Left kidney (tissue), 1 donor: ENCODE measurements at regions not wholly inside any gene's neighbourhood (a gene's known extent, or its start where the extent isn't known, plus 50 kb on each side); places are given as distances from the start of the nearest gene placed in this dataset.

Experiments
- DNase-seq: peaks from one replicate; pipeline ENCODE4 v3.0.0-alpha.2; 2013

DNA sequence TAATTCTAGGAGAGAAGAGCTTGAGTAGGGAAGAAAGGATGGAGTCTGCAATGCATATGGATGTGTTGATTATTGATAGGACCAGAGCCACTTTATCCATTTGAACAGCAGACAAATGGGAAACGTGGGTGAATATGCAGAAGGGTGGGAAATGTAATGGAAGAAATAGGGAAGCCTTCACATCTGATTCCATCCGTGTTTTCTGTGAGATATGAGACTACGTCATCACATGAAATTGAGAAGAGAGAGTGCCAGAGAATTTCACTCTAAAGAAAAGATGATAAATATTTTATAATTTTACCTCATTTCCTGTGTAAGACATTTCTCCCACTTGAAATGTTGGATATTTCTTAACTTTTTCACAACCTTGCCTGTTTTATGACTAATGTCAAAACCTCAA, 788.4 kb upstream of the FAM98A start:
- DNase-seq: no peak

DNA sequence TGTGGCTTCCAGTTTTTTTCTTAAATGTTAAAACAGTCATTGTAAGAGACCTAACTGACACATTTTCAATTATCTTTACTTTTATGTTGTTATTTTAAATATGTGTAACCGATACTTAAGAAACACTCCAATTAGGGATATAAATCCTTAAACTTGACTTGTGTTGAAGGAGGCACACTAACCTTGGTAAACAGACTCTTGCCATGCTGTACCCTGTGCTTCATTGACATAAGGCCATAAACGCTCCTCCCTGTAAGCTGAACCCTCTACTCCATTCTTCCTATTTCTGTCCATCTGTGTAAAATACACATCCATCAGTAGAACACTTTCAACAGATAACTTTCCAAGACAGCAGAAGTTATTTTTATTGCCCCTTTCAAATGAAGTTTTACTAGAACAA, 780.5 kb upstream of the FAM98A start:
- peak; percentile 27 for DNase-seq

DNA sequence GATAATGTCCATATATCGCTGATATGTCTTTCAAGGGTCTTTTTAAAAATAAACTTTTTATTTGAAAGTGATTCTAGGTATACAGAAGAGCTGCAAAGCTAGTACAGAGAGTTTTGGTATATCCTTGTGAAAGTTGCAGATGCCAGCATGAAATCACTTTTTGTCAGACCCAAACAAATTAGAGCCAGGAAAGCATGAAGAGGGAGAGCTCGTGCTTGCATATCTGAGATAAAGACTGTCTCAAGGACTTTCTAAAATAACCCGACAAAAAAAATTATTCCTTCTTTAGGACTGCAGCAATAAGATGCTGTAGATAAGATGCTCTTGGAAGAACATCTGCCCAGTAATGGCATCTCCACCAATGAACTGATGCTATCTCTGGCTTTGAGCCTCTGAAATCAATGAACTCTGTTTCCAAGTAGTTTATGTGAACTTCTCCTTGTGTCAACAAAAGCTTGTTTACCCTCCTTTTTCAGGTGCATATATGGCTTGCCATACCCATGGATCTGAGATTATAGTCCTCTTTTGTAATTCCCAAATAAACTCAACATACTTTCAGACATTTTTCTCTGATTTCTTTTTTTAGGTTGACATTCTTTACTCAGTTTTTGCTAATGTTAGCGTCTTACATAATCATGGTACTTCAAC, 774.6 kb upstream of the FAM98A start:
- no peak for DNase-seq

DNA sequence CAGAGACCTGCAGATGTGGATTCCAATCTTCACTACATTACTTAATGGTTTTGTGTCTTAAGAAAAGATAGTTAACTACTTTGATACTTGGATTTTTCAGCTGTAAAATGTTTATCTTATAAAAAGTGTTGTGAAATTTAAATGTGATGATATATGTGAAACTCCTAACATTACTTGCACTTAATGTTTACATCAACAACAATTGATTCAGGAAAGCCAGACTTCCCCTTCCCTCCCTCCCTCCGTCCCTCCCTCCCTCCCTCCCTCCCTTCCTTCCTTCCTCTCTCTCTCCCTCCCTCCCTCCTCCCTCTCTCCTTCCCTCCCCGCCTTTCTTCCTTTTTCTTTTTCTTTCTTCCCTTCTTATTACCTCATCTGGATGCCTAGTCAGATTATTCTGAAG, 773.9 kb upstream of the FAM98A start:
- DNase-seq: no peak

DNA sequence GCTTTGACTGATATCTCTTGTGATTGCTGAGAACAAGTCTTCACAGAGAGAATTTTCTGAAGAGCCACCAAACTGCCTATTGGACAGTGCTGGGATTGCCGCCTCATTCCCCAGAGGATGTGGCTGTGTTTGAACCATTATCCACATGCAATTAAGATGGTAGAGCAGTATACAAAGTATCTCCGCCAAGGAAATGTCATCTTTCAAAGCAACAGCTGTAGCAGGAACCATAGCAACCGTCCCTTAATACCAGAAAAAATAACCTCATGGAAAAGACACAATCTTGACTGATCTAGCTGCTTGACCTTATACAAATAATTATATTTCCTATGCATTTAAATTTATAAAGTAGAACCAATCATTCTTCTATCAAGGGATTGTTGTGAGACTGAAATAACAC, 772.6 kb upstream of the FAM98A start:
- DNase-seq: no peak

DNA sequence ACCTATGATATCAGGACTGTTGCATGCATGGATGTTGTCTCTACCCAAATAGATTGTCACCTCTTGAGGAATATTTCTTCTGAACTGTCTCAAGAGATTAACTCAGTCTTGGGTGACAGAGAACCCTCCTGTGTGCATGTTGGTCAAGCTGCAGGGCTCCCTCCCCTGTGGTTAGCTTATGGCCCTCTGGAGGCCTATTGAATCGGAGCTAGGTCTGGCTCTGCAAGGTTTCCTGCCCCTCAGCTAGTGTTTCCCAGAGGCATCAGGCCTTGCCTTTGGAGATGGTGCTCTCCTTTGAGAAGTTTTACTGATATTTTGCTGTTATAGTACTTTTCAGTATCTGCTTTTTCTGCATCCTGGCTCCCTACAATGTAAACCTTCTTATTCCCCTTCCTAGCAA, 769.2 kb upstream of the FAM98A start:
- no peak for DNase-seq

DNA sequence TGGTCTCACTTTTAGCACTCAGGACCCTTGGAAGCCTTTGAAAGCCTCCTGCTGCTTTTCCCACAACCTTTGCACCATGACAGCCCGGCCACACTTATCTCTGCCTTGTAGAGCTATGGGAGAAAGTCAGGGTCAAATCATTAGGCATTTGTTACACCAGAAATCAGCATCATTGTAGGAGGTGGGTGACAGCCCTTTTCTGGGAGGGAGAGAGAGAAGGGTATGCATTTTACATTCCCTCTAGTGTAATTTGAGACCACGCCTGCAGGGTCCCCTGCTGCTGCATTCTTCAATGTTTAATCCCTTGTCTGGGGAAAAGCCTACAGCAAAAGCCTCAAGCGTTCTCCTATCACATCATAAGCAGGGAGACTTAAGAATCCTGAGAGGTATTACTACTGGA, 766.8 kb upstream of the FAM98A start:
- DNase-seq: peak; percentile 37

DNA sequence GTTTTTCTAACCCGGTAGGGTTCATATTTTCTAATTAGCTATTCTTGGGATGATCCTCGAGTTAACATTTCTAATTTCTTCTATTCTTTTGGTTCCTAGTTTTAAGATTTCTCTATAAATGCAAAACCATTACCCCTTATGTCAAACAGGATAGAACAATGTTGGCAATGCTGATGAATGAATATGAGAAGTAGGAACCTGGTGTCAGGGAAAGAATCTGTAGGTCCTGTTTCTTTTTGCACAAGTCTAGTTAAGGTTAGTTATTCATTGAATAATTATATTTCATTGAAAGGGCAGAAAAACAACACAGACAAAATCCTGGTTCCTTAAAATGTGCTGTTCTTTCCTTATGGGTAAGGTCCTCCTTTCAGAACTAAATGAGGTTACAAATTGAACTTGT, 766.4 kb upstream of the FAM98A start:
- no peak for DNase-seq

DNA sequence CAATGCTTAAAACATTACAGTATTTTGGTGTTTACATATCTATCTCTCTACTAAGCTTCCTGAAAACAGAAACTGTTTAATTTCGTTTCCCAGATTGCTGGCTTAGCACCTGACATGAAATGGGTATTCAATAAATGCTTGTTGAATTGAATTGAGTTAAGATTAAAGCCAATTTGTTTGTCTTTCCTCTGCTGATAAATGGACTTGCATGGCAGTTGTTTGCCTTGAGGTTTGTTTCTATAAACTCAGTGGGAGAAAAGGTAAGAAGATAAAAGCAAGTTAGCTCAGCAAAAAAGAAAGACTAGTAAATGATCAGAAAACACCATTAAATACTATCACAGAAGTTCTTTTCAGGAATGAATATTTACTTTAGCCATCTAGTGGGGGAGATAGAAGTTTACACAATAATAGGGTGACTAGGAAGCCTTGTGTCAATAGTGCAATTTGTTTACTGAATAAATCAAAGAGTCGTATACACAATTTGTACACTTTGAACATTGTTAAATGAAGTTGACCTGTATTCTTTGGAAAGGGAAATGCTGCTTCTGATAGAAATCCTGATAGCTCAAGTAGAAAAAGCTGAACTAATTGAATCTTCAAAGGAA, 754.5 kb upstream of the FAM98A start:
- no peak for DNase-seq

DNA sequence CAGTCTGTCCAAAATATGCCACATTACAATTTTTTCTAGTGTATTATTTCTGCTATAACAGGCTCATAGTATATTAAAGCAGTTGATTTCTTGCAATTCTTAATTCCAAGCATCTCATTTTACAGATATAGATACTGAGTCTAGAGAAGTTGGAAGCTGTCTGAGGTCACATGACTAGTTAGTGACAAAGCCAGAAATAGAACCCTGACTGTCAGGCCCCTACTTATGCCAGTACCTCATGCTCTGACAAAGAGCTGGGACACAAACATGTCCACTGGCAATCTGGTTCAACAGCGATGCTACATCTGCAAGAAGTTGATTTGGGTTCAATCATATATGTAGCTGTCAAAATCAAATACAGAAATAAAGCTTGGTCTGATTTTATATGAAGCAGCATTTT, 750.4 kb upstream of the FAM98A start:
- no peak for DNase-seq

DNA sequence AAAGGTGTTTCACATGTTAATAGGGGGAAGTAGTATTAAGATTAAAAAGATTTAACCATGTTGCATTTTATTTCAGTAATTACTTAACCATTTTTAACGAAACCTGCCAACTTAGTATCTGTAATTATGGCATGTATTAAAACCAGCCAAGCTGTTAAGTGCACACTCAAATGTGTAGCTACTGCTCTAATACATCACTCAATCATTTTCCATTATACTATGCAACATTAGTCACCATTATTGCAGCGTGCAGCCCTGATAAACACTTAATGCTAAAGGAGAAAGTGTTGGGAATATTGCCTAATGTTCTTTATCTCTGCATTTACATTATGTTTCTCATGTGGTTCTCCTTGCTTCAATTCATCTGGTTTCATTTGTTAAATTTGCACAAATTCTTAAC, 745.9 kb upstream of the FAM98A start:
- no peak for DNase-seq

DNA sequence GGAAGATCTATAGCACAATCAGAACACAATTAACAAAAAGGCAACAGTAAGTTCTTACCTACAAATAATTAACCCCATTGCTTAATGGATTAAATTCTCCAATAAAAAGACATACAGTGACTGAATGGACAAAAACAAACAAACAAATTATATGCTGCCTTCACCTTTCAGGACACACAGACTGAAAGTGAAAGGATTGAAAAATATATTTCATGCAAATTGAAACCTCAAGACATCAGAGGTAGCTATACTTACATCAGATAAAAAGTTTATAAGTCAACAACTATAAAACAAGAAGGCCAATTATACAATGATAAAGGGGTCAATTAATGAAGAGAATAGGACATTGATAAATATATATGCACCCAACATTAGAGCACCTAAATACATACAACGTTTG, 741.2 kb upstream of the FAM98A start:
- no peak for DNase-seq

DNA sequence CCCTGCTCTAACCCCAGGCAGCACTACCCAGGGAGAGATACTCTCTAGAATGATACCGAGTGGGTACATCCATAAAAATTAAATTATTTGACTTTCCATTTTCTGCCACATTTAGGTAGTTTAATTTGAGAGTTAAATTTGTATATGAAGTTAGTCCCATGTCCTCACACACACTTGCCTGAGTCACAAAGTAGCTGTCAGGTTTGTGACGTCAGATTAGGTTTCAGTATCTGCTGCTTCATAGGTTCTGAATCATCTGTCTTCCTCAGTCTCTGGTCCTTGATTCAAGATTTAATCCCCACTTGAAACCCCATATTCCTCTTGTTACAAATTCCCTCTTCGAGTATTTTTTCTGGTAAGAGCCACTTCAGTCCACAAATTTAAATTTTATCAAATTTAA, 738.6 kb upstream of the FAM98A start:
- DNase-seq: no peak

DNA sequence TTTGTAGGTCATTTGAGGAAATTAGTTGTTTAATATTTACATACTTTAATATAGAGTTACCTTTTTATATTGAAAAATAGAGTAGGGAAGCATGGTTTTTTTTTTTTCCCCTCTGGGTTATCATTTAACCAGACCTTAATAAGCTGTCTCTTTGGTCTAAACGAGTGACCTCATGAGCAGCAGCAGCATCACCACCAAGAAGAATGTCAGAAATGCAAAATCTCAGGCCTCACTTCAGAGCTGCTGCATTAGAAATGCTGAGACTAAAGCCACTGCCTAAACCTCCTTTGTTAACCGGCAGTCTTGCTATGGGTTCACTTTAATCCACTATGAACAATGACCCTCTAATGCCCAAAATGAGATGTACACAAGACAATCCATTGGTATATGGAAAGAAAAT, 733.7 kb upstream of the FAM98A start:
- no peak for DNase-seq

DNA sequence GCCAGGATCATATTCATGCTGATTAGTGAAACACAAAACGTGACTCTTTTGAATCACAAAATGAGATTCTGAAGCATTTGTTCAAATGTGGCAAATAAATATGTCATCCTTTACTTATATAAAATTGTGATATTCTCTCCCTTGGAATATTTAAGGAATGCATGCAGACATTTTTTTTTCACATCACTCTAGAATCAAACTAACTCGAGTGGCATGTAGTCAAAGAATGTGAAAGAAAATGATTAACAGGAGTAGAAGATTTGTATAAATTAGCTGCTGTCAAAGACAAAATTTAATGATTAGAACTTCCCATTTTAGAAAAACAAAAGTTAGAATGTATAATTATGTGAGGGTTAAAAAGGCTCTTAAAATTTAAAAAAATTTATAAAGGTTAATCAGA, 721.0 kb upstream of the FAM98A start:
- no peak for DNase-seq

DNA sequence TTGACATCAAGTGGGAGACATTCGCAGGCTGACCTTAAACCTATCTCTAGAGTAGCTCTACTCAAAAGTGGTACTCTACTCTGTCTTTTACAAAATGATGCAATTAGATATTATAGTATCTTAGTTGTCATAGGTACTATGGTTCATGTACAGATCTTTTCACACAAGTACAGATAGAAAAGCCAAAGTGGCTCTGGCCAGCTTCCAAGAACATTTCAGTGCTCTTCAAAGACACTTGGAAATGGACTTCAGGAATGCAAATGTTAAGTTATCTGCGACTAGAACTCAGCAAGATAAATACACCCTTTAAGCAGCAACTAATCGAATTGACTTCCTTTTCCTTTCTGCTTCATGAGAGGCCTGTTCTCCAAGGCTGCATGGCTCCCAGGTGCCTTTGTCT, 718.7 kb upstream of the FAM98A start:
- no peak for DNase-seq

DNA sequence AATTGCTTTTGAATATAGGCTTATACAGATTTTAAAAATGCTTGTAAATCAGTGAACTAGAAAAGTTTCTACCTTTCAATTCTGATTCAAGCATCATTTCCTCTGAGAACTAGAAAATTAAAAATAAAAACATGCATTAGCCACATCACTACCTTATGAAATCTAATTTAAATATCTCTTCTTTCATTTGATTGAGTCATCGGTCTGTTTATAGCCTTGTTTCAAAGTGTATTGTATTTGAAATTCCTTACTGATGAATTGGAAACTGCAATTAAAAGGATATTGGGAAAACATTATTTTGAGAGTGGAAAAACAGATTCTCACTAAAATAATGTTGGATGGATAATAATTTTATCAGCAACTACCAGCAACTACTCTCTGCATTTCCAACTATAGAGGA, 717.7 kb upstream of the FAM98A start:
- DNase-seq: no peak

DNA sequence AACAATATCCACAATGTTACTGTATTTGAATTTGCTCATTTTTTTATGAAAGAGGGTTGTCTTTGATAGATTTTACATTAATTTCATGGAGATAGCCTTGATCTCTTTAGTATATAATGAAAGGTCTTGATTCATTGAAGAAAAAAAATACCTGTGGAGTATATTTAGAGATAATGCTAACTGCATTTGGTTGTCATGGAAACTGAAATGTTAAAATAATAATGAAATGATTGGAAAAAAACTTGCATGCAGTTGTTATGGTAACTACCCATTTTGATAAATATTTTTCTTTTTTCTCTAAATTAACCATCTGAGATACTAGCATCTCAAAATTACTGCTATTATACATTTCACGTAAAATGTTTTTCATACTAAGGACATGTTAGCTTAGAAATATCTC, 712.7 kb upstream of the FAM98A start:
- no peak for DNase-seq

DNA sequence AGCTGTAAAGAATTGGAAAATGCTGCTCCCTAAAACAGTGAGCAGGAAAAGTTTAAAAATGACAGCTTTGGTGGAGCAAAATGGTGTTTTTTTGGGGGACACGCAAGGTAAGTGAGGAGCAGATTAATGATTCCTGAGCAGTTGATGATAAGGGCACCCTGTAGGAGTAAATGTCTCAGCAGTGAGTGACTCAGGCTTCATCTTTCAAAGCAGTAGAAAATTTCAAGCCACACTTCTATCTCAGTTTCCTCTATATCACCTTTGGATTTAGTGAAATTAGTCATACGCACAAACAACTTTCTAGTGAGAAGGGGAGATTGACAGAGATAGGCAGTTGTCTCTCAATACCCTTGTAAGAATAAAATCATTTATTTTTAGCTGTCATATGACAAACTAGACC, 709.0 kb upstream of the FAM98A start:
- DNase-seq: no peak

DNA sequence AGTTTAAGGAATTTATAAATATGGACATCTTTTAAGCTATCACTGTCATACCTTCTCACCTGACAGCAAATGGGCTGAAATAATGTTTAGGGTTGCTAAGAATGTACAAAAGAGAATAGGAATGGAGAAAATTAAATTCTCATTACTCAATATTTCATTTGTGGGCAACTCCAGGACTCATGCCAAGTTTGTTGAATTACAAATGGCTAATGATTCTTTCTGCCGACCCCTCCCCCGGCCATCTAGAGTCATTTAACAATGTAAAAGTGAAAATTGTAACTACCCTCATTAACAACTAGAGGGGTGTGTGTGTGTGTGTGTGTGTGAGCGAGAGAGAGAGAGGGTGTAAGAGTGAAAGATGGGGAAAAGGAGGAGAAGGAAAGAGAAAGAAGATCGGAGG, 708.5 kb upstream of the FAM98A start:
- no peak for DNase-seq

DNA sequence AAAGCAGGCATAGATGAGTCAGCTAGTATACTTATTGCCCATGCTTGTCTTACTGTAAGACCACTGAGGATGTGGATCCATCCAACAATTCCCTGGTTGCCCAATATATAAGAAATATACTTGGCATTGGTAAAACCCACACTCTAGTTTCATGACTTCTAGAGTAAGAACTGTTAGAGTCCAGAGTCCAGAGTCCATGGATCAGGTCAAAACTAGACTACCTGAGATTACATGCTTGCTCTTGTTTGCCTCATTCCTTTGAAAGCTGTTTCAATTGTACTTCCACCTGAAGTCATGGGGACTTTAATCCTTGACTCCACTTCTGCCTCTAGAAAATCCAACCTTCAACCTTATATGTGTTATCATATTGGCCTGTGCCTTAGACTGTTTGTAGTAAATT, 707.6 kb upstream of the FAM98A start:
- DNase-seq: no peak

DNA sequence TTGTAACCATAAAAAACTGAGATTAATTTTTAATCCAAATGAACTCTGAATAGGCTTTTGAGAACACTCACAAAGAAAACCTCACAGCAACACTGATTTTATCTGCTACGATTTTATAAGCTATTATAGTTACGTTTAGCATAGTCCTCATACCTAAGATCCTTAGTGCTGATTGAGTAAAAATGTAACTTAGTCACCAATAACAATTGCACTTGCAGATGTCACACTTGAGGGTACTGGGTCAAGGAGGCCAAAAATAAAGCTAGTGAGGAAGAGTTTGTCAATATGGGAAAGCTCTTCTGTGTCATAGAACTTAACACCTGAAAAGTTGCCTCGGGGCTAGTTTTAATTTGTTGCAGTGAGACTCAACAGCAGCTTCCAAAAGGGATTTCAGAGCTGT, 706.5 kb upstream of the FAM98A start:
- DNase-seq: no peak

DNA sequence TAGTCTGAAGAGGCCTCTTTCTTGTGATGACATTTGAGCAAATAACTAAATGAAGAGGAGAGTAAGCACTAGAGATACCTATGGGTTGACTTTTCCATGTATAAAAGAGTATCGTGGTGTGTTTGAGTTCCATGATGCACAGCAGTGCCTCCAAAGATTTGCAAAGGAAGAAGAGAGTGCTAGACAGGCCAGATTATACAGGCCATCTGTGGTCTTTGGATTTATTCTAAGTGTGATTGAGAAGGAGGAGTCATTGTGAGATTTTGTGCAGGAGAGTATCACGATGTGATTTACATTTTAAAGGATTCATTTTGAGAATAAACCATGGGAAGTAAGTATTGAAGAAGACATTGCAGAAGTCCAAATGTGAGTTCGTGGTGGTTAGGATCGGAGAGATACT, 695.9 kb upstream of the FAM98A start:
- no peak for DNase-seq

DNA sequence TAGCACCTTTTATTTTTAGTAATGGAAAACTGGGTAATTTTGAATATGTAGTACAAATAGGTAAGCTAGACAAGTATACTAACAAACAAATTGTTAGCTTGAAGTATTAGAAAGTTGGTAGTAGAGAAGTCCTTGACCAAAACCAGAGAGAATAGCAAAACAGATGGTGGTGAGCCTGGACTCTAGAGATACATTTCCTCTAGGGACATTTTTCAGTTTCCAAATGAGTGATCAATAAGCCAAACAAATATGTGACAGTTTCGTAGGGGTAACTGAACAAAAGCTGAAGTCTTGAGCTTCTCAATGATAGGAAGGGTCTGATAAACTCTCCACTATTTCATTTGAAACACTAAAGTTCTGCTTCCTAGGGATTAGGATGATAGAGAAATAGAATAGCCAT, 692.0 kb upstream of the FAM98A start:
- DNase-seq: no peak

DNA sequence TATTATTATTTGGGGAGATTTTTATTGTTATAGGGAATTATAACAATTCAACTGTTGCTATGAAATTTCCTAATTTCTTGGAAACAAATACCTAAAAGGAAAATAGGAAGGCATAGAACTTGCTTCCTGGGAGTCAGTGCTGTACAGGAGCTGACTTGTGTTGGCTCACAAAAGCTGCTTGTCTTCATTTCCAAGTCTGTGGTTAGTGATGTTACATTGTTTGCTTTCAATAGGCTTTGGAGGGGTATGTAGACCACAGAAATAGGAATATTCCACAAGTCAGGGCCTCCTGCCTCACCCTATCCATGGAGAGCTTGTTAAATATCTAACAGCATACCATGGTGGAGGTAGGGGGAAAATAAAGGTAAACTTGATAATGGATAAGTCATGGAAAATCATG, 688.9 kb upstream of the FAM98A start:
- DNase-seq: no peak
